Esophagus (tissue), 2 donors: ENCODE measurements at regions not wholly inside any gene's neighbourhood (a gene's known extent, or its start where the extent isn't known, plus 50 kb on each side); places are given as distances from the start of the nearest gene placed in this dataset.

Experiments
- H3K27ac ChIP-seq, 2 donors: one replicate each; pipeline ENCODE4 v1.5.1; 2013; ENCODE audit warnings: low read depth in 2 of 2, mild to moderate bottlenecking in 2 of 2, inconsistent platforms in 1 of 2, low read length in 1 of 2, moderate library complexity in 1 of 2
- H3K27me3 ChIP-seq, 2 donors: one replicate each; pipeline ENCODE4 v1.6.1; 2013; ENCODE audit warnings: low read length in 2 of 2, control low read depth in 1 of 2, mild to moderate bottlenecking in 1 of 2; ENCODE audit not compliant: insufficient read depth in 2 of 2, control insufficient read depth in 1 of 2
- H3K36me3 ChIP-seq, 2 donors: one replicate each; pipeline ENCODE4 v1.6.1; 2013; ENCODE audit warnings: low read length in 1 of 2; ENCODE audit not compliant: control insufficient read depth in 2 of 2, insufficient read depth in 2 of 2
- H3K4me1 ChIP-seq, 2 donors: one replicate each; pipeline ENCODE4 v1.6.1; 2013; ENCODE audit warnings: low read length in 1 of 2; ENCODE audit not compliant: control insufficient read depth in 2 of 2, insufficient read depth in 2 of 2
- H3K4me3 ChIP-seq, 2 donors: one replicate each; pipeline ENCODE4 v1.5.1; 2013; ENCODE audit warnings: low read length in 2 of 2, mild to moderate bottlenecking in 2 of 2, low read depth in 1 of 2, moderate library complexity in 1 of 2
- H3K9me3 ChIP-seq, 2 donors: one replicate each; pipeline ENCODE4 v1.6.1; 2013; ENCODE audit warnings: mild to moderate bottlenecking in 2 of 2, low read depth in 1 of 2, low read length in 1 of 2, moderate library complexity in 1 of 2; ENCODE audit not compliant: control insufficient read depth in 2 of 2, insufficient read depth in 1 of 2
- WGBS, 2 donors: extraction: QIAGEN DNeasy Blood & Tissue Kit; methylation state at CpG; one replicate each; pipeline ENCODE4 v1.1.7; 2013; 5-methylcytosine and 5-hydroxymethylcytosine counted together
- donor health status: healthy with polysubstance abuse.
- donor health status: Bipolar disorder and iron deficiency.

- peaks cover 0 to 4% of the 10 kb centered on the region in 2 donors for H3K27me3 ChIP-seq
- H3K36me3 ChIP-seq: no peaks in the 10 kb centered on the region
- no peaks in the 10 kb centered on the region for H3K9me3 ChIP-seq
- no peak overlapping the region for H3K4me3 ChIP-seq
- no peak overlapping the region for H3K27ac ChIP-seq
- 15 to 23% methylated on average over 1 of the region's 1 CpG for WGBS, 2 donors
- H3K4me1 ChIP-seq: no peaks in the 10 kb centered on the region
These were observed 143.9 kb upstream of the DIO3 start for GRCh38 chr14:101417434-101417833.

- Histone ChIP-seq H3K4me1 (no peaks in the 10 kb centered on the region), H3K9me3 (no peaks in the 10 kb centered on the region), H3K27ac (no peak overlapping the region), H3K27me3 (peaks cover 0 to 4% of the 10 kb centered on the region in 2 donors), H3K36me3 (no peaks in the 10 kb centered on the region), H3K4me3 (no peak overlapping the region)
- WGBS, 2 donors: 36 to 62% methylated on average over 1 of the region's 1 CpG
These were observed 142.7 kb upstream of the DIO3 start for GRCh38 chr14:101418601-101419000.

- Histone ChIP-seq H3K4me1 (no peaks in the 10 kb centered on the region), H3K27me3 (peaks cover 0 to 2% of the 10 kb centered on the region in 2 donors), H3K36me3 (no peaks in the 10 kb centered on the region), H3K9me3 (no peaks in the 10 kb centered on the region), H3K4me3 (no peak overlapping the region), H3K27ac (no peak overlapping the region)
- WGBS, 2 donors: 91% methylated on average over 3 of the region's 3 CpGs
These were observed 134.8 kb upstream of the DIO3 start for GRCh38 chr14:101426466-101426865.

GRCh38 chr14:101428409-101428808 lies 132.9 kb upstream of the DIO3 start:
- no peak overlapping the region for H3K4me3 ChIP-seq
- H3K9me3 ChIP-seq: no peaks in the 10 kb centered on the region
- H3K27me3 ChIP-seq: peaks cover 0 to 2% of the 10 kb centered on the region in 2 donors
- no peaks in the 10 kb centered on the region for H3K36me3 ChIP-seq
- H3K4me1 ChIP-seq: no peaks in the 10 kb centered on the region
- WGBS, 2 donors: 87 to 96% methylated on average over 1 of the region's 1 CpG
- no peak overlapping the region for H3K27ac ChIP-seq

GRCh38 chr14:101435546-101435945 lies 125.7 kb upstream of the DIO3 start:
- Histone ChIP-seq H3K4me3 (no peak overlapping the region), H3K9me3 (no peaks in the 10 kb centered on the region), H3K36me3 (no peaks in the 10 kb centered on the region), H3K27me3 (no peaks in the 10 kb centered on the region), H3K4me1 (no peaks in the 10 kb centered on the region), H3K27ac (no peak overlapping the region)
- WGBS, 2 donors: 92 to 93% methylated on average over 8 of the region's 8 CpGs

GRCh38 chr14:101439023-101439422 lies 122.3 kb upstream of the DIO3 start:
- 58 to 65% methylated on average over 3 of the region's 3 CpGs for WGBS, 2 donors
- no peaks in the 10 kb centered on the region for H3K36me3 ChIP-seq
- H3K27ac ChIP-seq: no peak overlapping the region
- no peaks in the 10 kb centered on the region for H3K27me3 ChIP-seq
- H3K9me3 ChIP-seq: peaks cover 0 to 4% of the 10 kb centered on the region in 2 donors
- no peak overlapping the region for H3K4me3 ChIP-seq
- no peaks in the 10 kb centered on the region for H3K4me1 ChIP-seq

GRCh38 chr14:101440496-101440895 lies 120.8 kb upstream of the DIO3 start:
- Histone ChIP-seq H3K4me1 (no peaks in the 10 kb centered on the region), H3K27ac (no peak overlapping the region), H3K9me3 (peaks cover 0 to 4% of the 10 kb centered on the region in 2 donors), H3K4me3 (no peak overlapping the region), H3K27me3 (no peaks in the 10 kb centered on the region), H3K36me3 (no peaks in the 10 kb centered on the region)
- 74 to 75% methylated on average over 6 of the region's 6 CpGs for WGBS, 2 donors

GRCh38 chr14:101441710-101442109 lies 119.6 kb upstream of the DIO3 start:
- Histone ChIP-seq H3K36me3 (no peaks in the 10 kb centered on the region), H3K27me3 (no peaks in the 10 kb centered on the region), H3K4me3 (no peak overlapping the region), H3K9me3 (peaks cover 0 to 4% of the 10 kb centered on the region in 2 donors), H3K27ac (no peak overlapping the region), H3K4me1 (no peaks in the 10 kb centered on the region)
- WGBS, 2 donors: 93 to 96% methylated on average over 16 of the region's 16 CpGs

- no peak overlapping the region for H3K27ac ChIP-seq
- no peaks in the 10 kb centered on the region for H3K27me3 ChIP-seq
- H3K36me3 ChIP-seq: no peaks in the 10 kb centered on the region
- 75 to 81% methylated on average over 21 of the region's 21 CpGs for WGBS, 2 donors
- H3K4me1 ChIP-seq: no peaks in the 10 kb centered on the region
- no peak overlapping the region for H3K4me3 ChIP-seq
- H3K9me3 ChIP-seq: peaks cover 0 to 4% of the 10 kb centered on the region in 2 donors
These were observed 118.8 kb upstream of the DIO3 start for GRCh38 chr14:101442451-101442850.

GRCh38 chr14:101444116-101444515 lies 117.2 kb upstream of the DIO3 start:
- no peaks in the 10 kb centered on the region for H3K27me3 ChIP-seq
- 49 to 66% methylated on average over 7 of the region's 7 CpGs for WGBS, 2 donors
- H3K36me3 ChIP-seq: no peaks in the 10 kb centered on the region
- no peak overlapping the region for H3K4me3 ChIP-seq
- peaks cover 0 to 2% of the 10 kb centered on the region in 2 donors for H3K4me1 ChIP-seq
- no peak overlapping the region for H3K27ac ChIP-seq
- H3K9me3 ChIP-seq: peaks cover 0 to 4% of the 10 kb centered on the region in 2 donors
